Mucosa of descending colon (tissue), 3 donors: ENCODE measurements at regions not wholly inside any gene's neighbourhood (a gene's known extent, or its start where the extent isn't known, plus 50 kb on each side); places are given as distances from the start of the nearest gene placed in this dataset.

Source experiments
- ATAC-seq: fragments of 200-7000 bp; cut with Tn5 transposase; one replicate; pipeline ENCODE4 v1.9.1; 2020; ENCODE audit warnings: mild to moderate bottlenecking, moderate library complexity
- DNase-seq, 3 donors: peaks; one replicate each; pipeline ENCODE4 v3.0.0-alpha.2; 2020
- H3K36me3 ChIP-seq: fragments of 200-600 bp; one replicate; pipeline ENCODE4 v1.8.0; 2021; ENCODE audit warnings: low read depth, mild to moderate bottlenecking
- H3K4me1 ChIP-seq: fragments of 200-600 bp; one replicate; pipeline ENCODE4 v1.8.0; 2021; ENCODE audit warnings: low read depth, mild to moderate bottlenecking
- H3K4me3 ChIP-seq: fragments of 200-600 bp; one replicate; pipeline ENCODE4 v1.8.0; 2021; ENCODE audit warnings: mild to moderate bottlenecking
- H3K9me3 ChIP-seq: fragments of 200-600 bp; one replicate; pipeline ENCODE4 v1.8.0; 2021; ENCODE audit warnings: mild to moderate bottlenecking
- intact Hi-C, 2 donors: fragments of 100-400 bp; cut with DNase I in 1 of 2; cut with micrococcal nuclease in 1 of 2; formaldehyde crosslinking; loops; one replicate each; pipeline versions ENCODE4 v1.11.0 to v1.11.1; 2022; cut with DNase I, micrococcal nuclease
- TF ChIP-seq, protein P1 (sequence below): fragments of 200-600 bp; IDR thresholded peaks from one replicate; pipeline ENCODE4 v1.8.0; 2022; ENCODE audit warnings: antibody characterized with exemption, mild to moderate bottlenecking
- donor health status: DM: no; HTN: no; CAD: no; lungs with moderate emphysema.
- donor health status: DM: no; HTN: no; CAD: no.
- donor health status: DM: no; HTN: yes; CAD: no.

DNA sequence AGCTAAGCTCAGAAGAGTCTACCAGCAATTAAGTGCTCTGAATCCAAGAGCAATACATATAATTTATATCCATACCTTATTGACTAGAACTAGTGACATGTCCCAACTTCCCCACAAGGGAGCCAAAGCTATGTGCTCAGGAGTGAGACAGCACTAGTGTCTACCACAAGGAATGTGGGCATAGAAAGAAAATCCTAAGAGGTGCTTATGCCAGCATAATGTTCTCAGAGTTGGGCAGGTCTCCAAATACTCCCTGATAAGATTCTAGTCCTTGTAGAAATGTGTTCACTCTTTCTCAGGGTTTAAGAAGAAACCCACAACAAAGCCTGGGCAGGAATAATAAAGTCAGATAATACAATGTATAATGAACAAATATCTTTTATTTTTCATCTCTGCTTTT is 275.1 kb downstream of the BRINP1 start:
- intact Hi-C loops = no loop called here
- no peaks in the 10 kb centered on the region for H3K9me3 ChIP-seq
- no peaks in the 10 kb centered on the region for H3K36me3 ChIP-seq
- H3K4me1 ChIP-seq = no peaks in the 10 kb centered on the region
- ATAC-seq = no peak
- H3K4me3 ChIP-seq = no peak overlapping the region
- TF ChIP-seq, protein P1, sequence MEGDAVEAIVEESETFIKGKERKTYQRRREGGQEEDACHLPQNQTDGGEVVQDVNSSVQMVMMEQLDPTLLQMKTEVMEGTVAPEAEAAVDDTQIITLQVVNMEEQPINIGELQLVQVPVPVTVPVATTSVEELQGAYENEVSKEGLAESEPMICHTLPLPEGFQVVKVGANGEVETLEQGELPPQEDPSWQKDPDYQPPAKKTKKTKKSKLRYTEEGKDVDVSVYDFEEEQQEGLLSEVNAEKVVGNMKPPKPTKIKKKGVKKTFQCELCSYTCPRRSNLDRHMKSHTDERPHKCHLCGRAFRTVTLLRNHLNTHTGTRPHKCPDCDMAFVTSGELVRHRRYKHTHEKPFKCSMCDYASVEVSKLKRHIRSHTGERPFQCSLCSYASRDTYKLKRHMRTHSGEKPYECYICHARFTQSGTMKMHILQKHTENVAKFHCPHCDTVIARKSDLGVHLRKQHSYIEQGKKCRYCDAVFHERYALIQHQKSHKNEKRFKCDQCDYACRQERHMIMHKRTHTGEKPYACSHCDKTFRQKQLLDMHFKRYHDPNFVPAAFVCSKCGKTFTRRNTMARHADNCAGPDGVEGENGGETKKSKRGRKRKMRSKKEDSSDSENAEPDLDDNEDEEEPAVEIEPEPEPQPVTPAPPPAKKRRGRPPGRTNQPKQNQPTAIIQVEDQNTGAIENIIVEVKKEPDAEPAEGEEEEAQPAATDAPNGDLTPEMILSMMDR = no peak
- no peak for DNase-seq

GRCh38 chr9:119095072-119095471 is 274.2 kb downstream of the BRINP1 start:
- Histone ChIP-seq H3K4me3 (no peak overlapping the region), H3K4me1 (no peaks in the 10 kb centered on the region), H3K36me3 (no peaks in the 10 kb centered on the region), H3K9me3 (no peaks in the 10 kb centered on the region)
- DNase-seq (no peak), ATAC-seq (no peak)
- intact Hi-C loops = no loop called here
- TF ChIP-seq, protein P1 = no peak

GRCh38 chr9:119101048-119101447 is 268.2 kb downstream of the BRINP1 start:
- H3K4me3 ChIP-seq = no peak overlapping the region
- TF ChIP-seq, protein P1 = no peak
- H3K9me3 ChIP-seq = no peaks in the 10 kb centered on the region
- ATAC-seq (no peak), DNase-seq (no peak)
- H3K36me3 ChIP-seq = no peaks in the 10 kb centered on the region
- intact Hi-C loops = no loop called here
- no peaks in the 10 kb centered on the region for H3K4me1 ChIP-seq

DNA sequence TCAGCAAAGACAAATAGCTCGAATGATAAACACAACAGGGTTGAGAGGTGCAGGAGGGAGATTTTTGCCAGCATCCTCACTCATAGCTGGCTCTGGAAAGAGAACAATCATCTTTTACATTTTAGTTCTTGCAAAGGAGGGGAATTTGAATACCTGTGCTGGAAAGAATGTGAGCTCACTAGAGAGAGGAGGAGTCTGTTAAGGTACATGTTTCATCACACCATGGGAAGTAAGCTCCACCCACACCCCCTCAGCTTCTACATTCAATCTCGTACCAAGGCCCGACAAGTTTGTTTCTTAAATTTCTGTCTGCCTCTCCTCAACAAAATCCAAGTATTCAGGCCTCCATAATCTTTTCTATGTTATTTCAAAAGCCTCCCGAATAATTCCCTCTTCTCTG is 254.6 kb downstream of the BRINP1 start:
- TF ChIP-seq, protein P1 = no peak
- Histone ChIP-seq H3K4me3 (no peak overlapping the region), H3K4me1 (no peaks in the 10 kb centered on the region), H3K36me3 (no peaks in the 10 kb centered on the region), H3K9me3 (no peaks in the 10 kb centered on the region)
- DNase-seq = no peak
- no peak for ATAC-seq
- intact Hi-C loops = no loop called here
